ENCODE measurements at regions not wholly inside any gene's neighbourhood (a gene's known extent, or its start where the extent isn't known, plus 50 kb on each side); places are given as distances from the start of the nearest gene placed in this dataset.

DNA sequence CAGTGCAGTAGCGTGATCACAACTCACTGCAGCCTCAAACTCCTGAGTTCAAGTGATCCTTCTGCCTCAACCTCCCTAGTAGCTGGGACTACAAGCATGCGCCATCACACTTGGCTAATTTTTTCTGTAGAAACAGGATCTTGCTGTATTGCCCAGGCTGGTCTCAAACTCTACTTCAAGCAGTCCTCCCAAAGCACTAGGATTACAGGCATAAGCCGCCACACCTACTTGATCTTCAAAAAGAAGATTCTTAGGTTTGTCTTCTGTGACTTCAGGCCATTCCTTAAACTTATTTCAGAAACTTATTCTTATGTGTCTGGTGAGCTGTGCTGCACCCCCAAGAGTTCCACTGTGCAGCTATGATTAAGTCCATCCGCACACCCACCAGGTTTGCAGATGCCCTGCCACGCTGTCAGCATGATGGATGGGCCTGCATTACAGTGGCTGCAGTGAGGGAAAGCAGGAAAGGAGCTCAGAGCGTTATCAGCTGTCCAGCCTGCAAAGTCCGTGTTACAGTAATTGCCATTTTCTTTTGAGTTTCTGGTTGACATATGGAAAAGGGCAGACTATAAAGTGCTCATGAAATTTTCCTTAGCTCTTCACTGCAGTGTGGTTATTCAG is 146.6 kb downstream of the AASDH start (continued):
- TF ChIP-seq, protein P1, sequence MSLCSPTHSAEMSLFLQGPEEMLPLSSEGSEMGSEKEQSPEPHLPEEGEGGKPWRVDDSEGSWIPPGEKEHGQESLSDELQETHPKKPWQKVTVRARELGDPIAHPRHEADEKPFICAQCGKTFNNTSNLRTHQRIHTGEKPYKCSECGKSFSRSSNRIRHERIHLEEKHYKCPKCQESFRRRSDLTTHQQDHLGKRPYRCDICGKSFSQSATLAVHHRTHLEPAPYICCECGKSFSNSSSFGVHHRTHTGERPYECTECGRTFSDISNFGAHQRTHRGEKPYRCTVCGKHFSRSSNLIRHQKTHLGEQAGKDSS (CRISPR knock-in tag; IDR thresholded peaks at IDR 0.05; ENCODE audit: borderline replicate concordance, low read depth) = no peak
- TF ChIP-seq, protein P2, sequence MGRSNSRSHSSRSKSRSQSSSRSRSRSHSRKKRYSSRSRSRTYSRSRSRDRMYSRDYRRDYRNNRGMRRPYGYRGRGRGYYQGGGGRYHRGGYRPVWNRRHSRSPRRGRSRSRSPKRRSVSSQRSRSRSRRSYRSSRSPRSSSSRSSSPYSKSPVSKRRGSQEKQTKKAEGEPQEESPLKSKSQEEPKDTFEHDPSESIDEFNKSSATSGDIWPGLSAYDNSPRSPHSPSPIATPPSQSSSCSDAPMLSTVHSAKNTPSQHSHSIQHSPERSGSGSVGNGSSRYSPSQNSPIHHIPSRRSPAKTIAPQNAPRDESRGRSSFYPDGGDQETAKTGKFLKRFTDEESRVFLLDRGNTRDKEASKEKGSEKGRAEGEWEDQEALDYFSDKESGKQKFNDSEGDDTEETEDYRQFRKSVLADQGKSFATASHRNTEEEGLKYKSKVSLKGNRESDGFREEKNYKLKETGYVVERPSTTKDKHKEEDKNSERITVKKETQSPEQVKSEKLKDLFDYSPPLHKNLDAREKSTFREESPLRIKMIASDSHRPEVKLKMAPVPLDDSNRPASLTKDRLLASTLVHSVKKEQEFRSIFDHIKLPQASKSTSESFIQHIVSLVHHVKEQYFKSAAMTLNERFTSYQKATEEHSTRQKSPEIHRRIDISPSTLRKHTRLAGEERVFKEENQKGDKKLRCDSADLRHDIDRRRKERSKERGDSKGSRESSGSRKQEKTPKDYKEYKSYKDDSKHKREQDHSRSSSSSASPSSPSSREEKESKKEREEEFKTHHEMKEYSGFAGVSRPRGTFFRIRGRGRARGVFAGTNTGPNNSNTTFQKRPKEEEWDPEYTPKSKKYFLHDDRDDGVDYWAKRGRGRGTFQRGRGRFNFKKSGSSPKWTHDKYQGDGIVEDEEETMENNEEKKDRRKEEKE (IDR thresholded peaks at IDR 0.05) = no peak
- TF ChIP-seq NFKB2 (CRISPR knock-in tag; IDR thresholded peaks at IDR 0.05; ENCODE audit: borderline replicate concordance) (no peak), HNRNPLL (IDR thresholded peaks at IDR 0.05; ENCODE audit: low read depth, low read length, poor library complexity, severe bottlenecking) (no peak), ZNF367 (CRISPR knock-in tag; IDR thresholded peaks at IDR 0.05; ENCODE audit: borderline replicate concordance) (no peak), TOE1 (CRISPR knock-in tag; IDR thresholded peaks at IDR 0.05) (no peak), ZFP82 (CRISPR knock-in tag; IDR thresholded peaks at IDR 0.05; ENCODE audit: borderline replicate concordance) (no peak), GFI1 (CRISPR knock-in tag; IDR thresholded peaks at IDR 0.05; ENCODE audit: borderline replicate concordance) (no peak), SP4 (CRISPR knock-in tag; IDR thresholded peaks at IDR 0.05) (no peak)
- TF ChIP-seq, protein P3, sequence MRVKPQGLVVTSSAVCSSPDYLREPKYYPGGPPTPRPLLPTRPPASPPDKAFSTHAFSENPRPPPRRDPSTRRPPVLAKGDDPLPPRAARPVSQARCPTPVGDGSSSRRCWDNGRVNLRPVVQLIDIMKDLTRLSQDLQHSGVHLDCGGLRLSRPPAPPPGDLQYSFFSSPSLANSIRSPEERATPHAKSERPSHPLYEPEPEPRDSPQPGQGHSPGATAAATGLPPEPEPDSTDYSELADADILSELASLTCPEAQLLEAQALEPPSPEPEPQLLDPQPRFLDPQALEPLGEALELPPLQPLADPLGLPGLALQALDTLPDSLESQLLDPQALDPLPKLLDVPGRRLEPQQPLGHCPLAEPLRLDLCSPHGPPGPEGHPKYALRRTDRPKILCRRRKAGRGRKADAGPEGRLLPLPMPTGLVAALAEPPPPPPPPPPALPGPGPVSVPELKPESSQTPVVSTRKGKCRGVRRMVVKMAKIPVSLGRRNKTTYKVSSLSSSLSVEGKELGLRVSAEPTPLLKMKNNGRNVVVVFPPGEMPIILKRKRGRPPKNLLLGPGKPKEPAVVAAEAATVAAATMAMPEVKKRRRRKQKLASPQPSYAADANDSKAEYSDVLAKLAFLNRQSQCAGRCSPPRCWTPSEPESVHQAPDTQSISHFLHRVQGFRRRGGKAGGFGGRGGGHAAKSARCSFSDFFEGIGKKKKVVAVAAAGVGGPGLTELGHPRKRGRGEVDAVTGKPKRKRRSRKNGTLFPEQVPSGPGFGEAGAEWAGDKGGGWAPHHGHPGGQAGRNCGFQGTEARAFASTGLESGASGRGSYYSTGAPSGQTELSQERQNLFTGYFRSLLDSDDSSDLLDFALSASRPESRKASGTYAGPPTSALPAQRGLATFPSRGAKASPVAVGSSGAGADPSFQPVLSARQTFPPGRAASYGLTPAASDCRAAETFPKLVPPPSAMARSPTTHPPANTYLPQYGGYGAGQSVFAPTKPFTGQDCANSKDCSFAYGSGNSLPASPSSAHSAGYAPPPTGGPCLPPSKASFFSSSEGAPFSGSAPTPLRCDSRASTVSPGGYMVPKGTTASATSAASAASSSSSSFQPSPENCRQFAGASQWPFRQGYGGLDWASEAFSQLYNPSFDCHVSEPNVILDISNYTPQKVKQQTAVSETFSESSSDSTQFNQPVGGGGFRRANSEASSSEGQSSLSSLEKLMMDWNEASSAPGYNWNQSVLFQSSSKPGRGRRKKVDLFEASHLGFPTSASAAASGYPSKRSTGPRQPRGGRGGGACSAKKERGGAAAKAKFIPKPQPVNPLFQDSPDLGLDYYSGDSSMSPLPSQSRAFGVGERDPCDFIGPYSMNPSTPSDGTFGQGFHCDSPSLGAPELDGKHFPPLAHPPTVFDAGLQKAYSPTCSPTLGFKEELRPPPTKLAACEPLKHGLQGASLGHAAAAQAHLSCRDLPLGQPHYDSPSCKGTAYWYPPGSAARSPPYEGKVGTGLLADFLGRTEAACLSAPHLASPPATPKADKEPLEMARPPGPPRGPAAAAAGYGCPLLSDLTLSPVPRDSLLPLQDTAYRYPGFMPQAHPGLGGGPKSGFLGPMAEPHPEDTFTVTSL (CRISPR knock-in tag; IDR thresholded peaks at IDR 0.05; ENCODE audit: borderline replicate concordance) = no peak
- TF ChIP-seq, protein P4, sequence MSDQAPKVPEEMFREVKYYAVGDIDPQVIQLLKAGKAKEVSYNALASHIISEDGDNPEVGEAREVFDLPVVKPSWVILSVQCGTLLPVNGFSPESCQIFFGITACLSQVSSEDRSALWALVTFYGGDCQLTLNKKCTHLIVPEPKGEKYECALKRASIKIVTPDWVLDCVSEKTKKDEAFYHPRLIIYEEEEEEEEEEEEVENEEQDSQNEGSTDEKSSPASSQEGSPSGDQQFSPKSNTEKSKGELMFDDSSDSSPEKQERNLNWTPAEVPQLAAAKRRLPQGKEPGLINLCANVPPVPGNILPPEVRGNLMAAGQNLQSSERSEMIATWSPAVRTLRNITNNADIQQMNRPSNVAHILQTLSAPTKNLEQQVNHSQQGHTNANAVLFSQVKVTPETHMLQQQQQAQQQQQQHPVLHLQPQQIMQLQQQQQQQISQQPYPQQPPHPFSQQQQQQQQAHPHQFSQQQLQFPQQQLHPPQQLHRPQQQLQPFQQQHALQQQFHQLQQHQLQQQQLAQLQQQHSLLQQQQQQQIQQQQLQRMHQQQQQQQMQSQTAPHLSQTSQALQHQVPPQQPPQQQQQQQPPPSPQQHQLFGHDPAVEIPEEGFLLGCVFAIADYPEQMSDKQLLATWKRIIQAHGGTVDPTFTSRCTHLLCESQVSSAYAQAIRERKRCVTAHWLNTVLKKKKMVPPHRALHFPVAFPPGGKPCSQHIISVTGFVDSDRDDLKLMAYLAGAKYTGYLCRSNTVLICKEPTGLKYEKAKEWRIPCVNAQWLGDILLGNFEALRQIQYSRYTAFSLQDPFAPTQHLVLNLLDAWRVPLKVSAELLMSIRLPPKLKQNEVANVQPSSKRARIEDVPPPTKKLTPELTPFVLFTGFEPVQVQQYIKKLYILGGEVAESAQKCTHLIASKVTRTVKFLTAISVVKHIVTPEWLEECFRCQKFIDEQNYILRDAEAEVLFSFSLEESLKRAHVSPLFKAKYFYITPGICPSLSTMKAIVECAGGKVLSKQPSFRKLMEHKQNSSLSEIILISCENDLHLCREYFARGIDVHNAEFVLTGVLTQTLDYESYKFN (CRISPR knock-in tag; conservative IDR thresholded peaks at IDR 0.05) = no peak
- TF ChIP-seq, protein P5, sequence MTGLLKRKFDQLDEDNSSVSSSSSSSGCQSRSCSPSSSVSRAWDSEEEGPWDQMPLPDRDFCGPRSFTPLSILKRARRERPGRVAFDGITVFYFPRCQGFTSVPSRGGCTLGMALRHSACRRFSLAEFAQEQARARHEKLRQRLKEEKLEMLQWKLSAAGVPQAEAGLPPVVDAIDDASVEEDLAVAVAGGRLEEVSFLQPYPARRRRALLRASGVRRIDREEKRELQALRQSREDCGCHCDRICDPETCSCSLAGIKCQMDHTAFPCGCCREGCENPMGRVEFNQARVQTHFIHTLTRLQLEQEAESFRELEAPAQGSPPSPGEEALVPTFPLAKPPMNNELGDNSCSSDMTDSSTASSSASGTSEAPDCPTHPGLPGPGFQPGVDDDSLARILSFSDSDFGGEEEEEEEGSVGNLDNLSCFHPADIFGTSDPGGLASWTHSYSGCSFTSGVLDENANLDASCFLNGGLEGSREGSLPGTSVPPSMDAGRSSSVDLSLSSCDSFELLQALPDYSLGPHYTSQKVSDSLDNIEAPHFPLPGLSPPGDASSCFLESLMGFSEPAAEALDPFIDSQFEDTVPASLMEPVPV (CRISPR knock-in tag; IDR thresholded peaks at IDR 0.05) = no peak
- TF ChIP-seq, protein P6, sequence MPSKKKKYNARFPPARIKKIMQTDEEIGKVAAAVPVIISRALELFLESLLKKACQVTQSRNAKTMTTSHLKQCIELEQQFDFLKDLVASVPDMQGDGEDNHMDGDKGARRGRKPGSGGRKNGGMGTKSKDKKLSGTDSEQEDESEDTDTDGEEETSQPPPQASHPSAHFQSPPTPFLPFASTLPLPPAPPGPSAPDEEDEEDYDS (CRISPR knock-in tag; IDR thresholded peaks at IDR 0.05) = no peak

Measured in HepG2 (cell line).